ENCODE measurements at regions not wholly inside any gene's neighbourhood (a gene's known extent, or its start where the extent isn't known, plus 50 kb on each side); places are given as distances from the start of the nearest gene placed in this dataset.

GRCh38 chr14:22493753-22494152, 95.3 kb downstream of the DAD1 start (continued):
- no peak for TF ChIP-seq MAX (IDR thresholded peaks at IDR 0.05)
- TF ChIP-seq SRF (IDR thresholded peaks at IDR 0.05; ENCODE audit: low read depth): no peak
- no peak for TF ChIP-seq RAD21 (IDR thresholded peaks at IDR 0.05; ENCODE audit: low read depth)
- no peak for TF ChIP-seq EZH2phosphoT487 (IDR thresholded peaks at IDR 0.05; ENCODE audit: borderline replicate concordance)
- TF ChIP-seq CBX3 (IDR thresholded peaks at IDR 0.05; ENCODE audit: low read depth): no peak
- no peak for TF ChIP-seq YY1 (IDR thresholded peaks at IDR 0.05; ENCODE audit: extremely low read depth, insufficient replicate concordance, low read depth, low read length)
- TF ChIP-seq ZNF274 (IDR thresholded peaks at IDR 0.05; ENCODE audit: low read depth, low read length): no peak
- no peak for TF ChIP-seq POLR2AphosphoS5 (IDR thresholded peaks at IDR 0.05; ENCODE audit: low read depth, low read length)

GRCh38 chr14:22492622-22493542, 96.1 kb downstream of the DAD1 start:
- DNase-seq (ENCODE audit: low read depth, low spot score) (no peak), ATAC-seq (no peak)
- BruUV-seq (replicated peaks): no TSS peak
- Histone ChIP-seq H3K9me3 (ENCODE audit: control insufficient read depth in 1 of 2, insufficient read depth in 1 of 2, low read depth in 1 of 2, low read length in 2 of 2) (no peaks in the 10 kb centered on the region), H3K27ac (ENCODE audit: low read depth, low read length) (no peak overlapping the region), H2AFZ (ENCODE audit: low read depth, low read length, poor library complexity, severe bottlenecking) (no peak overlapping the region), H3K4me2 (ENCODE audit: low read length) (no peak overlapping the region), H3K36me3 (ENCODE audit: control insufficient read depth in 1 of 2, insufficient read depth in 2 of 2, low read length in 2 of 2) (no peaks in the 10 kb centered on the region), H3K9ac (ENCODE audit: low read length) (no peak overlapping the region), H3K79me2 (ENCODE audit: insufficient read depth, low read length) (no peaks in the 10 kb centered on the region), H3K4me1 (ENCODE audit: control insufficient read depth in 1 of 2, insufficient read depth in 2 of 2, low read length in 2 of 2) (no peaks in the 10 kb centered on the region), H3K4me3 (replicated peaks in 1 of 2; ENCODE audit: low read depth in 1 of 2, low read length in 2 of 2) (no peak overlapping the region), H3K9me2 (ENCODE audit: insufficient read depth) (no peaks in the 10 kb centered on the region), H4K20me1 (ENCODE audit: insufficient read depth) (no peaks in the 10 kb centered on the region), H3K27me3 (ENCODE audit: insufficient read depth, low read length) (peaks cover 91% of the 10 kb centered on the region)
- intact Hi-C loops (cut with micrococcal nuclease): no loop called here
- ChIA-PET POLR2A (no interaction called here), CTCF (no interaction called here), RAD21 (ENCODE audit: low non-redundant PET in 1 of 2, low total read pairs in 2 of 2, uncharacterized antibody in 2 of 2, unreplicated experiment in 2 of 2) (no interaction called here)
- TF ChIP-seq ATF3 (IDR thresholded peaks at IDR 0.05) (no peak), EZH2 (IDR thresholded peaks at IDR 0.05) (no peak), CEBPB (IDR thresholded peaks at IDR 0.05; ENCODE audit: low read depth) (no peak), SRF (IDR thresholded peaks at IDR 0.05; ENCODE audit: low read depth) (no peak), ZFX (IDR thresholded peaks at IDR 0.05) (no peak), SIN3A (IDR thresholded peaks at IDR 0.05; ENCODE audit: low read depth) (no peak), RAD21 (IDR thresholded peaks at IDR 0.05; ENCODE audit: low read depth) (no peak), FOSL1 (IDR thresholded peaks at IDR 0.05; ENCODE audit: low read depth) (no peak), ZNF274 (IDR thresholded peaks at IDR 0.05; ENCODE audit: low read depth, low read length) (no peak), ELF1 (IDR thresholded peaks at IDR 0.05; ENCODE audit: borderline replicate concordance, low read depth) (no peak), MAX (IDR thresholded peaks at IDR 0.05) (no peak), REST (IDR thresholded peaks at IDR 0.05; ENCODE audit: low read depth) (no peak)
